NOMO-1 treated with DMSO at 0.1 percent for 48 hours (cell line): ENCODE measurements at regions not wholly inside any gene's neighbourhood (a gene's known extent, or its start where the extent isn't known, plus 50 kb on each side); places are given as distances from the start of the nearest gene placed in this dataset.

Source experiments
- DNase-seq: peaks from one replicate; lab custom pipeline; 2025; ENCODE audit not compliant: unreplicated experiment; lab: John Stamatoyannopoulos, UW

DNA sequence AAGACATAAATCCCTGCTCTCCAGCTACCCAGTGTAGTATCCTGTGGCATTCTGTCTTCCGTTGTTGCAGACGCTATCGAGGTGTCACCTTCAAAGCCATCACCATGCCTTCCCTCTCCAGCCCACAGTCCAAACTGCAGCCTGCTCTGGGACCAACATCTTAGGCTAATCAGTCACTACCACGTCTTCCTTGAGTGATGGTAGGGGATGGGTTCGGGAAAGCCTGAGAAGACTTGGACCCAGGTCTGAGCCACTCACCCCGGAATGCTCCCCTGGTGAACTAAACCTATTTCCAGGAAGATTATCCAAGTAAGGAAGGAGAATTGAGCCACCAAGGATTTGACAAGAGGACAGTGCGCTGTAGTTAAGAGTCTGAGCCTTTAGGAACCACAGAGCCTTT is 52.9 kb upstream of the IRX1 start:
- no peak for DNase-seq

DNA sequence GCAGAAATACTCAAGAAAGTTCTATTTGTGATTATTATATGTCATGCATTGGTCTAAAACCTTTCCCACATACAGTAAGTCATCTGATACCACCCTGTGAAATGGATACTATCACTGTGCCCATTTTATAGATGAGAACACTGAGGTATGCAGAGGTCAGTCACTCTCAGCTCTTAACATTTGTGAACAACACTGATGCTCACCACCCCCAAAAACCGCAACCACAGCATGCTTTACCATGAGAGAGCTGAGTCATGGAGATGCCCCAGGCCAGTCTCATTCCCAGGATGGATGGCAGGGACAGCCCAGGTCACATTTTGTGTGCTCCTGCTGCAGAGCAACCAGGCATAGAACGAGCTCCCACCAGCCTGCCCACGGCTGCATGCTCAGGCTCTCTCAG is 53.5 kb upstream of the IRX1 start:
- DNase-seq, result no peak

DNA sequence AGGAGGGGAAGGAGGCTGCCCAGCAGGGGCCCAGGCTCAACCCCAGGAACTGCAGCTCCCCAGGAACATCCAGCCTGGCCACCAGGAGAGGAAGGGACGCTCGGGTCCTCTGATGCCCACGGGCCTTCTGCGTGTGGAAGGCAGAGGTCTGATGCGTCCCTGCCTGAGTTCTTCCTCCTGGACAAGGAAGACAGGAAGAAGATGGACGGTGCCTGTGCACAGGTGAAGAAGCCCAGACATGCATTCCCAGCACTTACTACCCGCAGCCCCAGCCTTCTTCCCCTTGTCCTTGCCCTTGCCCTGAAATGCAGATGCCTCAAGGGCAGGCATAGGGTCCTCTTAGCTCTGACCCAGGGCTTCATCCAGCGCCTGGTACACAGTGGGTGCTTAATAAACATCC is 56.7 kb upstream of the IRX1 start:
- DNase-seq, result no peak

DNA sequence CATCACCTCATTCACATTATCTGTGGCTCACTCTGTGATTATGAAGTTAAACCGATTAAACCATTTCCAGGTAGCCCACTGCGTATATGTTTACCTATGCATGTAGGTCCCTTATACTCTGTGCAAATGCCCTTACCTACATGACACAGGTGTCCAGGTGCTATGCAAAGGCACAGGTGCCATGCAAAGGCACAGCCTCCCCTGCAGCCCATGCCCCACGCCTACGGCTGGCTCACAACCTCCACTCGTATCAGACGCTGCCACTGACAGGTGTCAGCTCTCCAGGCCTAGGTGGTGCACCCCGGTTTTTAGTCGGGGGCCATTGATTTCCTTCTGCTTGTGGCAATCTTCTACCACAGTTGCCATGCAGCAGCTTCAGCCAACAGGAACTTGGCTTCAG is 57.7 kb upstream of the IRX1 start:
- no peak for DNase-seq

DNA sequence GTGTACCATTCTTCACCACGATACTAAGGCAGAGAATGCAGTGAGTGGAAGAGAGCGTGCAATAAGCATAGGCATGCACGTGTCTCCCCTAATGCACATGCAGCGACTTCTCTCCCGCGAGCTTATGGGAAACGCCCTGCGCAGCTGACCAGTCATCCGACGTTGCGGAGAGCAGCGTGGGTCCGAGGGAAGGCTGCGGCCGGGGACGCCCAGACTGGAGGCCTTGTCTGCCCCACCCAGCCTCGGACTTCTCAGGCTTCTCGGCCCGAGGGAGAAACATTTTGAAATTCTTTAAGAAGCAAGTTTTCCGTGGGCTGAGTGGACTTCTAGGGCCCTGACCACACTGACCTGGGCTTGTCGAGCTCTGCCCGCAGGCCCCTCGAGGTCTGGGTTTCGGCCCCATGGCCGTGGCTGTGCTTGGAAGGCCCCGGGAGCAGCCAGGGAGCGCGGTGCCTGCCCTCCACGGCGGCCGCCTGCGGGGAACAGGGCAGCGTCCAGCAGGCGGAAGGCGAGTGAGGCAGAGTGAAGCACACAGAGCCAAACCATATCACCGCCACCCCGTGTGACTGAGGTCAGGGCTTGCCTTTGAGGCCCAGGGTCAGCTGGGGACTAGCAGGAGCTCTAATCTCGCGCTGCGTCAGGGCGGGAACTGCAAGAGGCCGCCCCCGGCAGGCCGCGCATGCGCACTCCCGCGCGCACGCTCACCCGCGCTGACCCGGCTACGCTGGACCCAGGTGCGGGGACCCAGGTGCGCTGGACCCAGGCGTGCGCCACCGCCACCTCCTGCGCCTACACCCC is 60.0 kb upstream of the IRX1 start:
- no peak for DNase-seq

DNA sequence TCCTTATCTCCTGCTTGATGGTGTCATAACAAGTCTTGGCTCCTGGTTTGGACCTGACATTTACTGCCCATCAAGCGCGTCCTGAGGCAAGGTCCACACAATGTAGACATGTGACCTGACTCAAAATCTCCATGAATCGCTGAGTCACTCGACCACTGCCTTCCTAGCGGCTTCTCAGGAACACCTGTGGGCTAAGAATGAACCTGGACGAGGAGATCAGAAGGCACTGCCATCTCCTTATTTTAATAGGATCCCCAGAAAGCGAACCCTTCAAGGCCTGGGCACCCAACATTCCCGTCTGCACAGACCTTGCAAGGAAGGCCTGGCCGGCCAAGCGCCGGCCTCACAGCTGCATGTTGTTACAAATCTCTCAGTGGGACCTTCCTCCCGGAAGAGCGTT is 60.6 kb upstream of the IRX1 start:
- DNase-seq, result no peak

DNA sequence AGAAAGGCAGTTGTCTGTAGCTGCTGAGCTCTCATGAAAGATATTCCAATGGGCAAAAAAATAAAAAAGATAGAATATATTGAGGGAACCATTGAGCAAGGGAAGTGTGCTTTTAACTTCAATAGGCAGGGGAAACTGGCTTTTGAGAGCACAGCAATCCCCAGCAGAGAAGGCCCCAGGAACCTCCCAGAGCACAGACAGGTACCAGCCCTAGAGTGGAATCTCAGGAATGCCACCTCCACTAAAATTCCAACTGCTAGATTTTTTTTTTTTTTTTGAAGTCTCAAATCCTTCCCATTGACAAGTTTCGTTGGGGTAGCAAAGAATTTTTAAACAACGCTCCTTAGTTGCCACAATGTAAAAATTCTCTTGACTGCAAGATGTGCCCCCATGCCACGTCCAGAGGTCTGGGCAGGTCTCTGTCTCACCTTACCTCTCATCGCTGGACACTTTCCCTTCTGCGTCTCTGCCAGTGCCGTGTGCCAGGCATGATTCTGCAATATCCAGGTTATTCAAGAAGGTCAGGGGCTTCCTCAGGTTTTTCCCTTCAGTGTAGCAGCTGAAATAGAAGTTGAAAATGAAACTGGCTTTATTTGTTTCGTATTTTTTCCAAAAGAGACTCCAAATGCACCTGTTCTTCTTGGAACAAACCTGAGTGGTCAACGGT is 64.2 kb upstream of the IRX1 start:
- DNase-seq, result no peak

DNA sequence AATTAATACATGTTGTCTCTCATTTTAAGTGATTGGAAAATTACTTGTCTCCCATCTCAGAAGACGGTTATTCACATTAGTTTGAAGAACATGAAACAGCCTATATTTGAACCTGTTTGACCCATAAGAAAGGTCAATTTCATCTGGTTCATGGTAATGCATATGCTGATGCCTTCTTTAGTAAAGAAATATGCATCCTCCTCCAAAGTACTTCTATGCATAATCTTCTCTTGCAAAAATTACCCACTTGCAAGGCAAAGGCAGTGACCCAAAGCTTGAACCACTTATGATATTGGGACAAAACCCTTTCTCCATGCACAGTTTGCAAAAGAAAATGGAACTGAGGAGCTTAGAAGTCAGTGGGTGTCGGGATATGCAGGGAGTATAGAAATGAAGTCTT is 65.4 kb upstream of the IRX1 start:
- no peak for DNase-seq

DNA sequence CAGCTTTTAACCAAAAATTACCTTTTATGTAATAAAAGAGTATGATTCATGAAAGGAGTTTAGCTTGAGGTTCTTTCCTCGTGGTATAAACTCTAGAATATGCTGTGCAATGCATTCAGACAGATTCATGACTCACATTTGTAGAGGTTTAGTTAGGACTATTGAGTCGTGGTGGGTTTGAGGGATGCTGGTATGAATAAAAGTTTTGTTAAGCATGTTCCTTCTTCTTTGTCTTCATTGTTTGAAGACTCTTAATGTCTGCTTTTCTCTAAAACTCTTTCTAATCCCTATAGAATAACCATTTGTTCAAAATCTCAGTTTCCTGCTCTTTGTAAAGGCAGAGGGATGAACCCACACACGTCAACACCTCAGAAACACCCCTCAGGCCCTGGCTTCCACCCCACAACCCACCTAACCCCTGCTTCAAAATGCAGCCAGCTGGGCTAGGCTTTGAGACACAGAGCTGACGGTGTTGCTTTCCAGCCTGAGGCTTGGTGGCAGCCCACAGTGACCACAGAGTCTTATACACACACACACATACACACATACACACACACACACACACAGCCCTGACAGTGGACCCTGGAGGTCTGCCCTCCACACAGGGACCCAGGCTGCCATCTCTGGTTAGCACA is 69.0 kb upstream of the IRX1 start:
- DNase-seq, result no peak

DNA sequence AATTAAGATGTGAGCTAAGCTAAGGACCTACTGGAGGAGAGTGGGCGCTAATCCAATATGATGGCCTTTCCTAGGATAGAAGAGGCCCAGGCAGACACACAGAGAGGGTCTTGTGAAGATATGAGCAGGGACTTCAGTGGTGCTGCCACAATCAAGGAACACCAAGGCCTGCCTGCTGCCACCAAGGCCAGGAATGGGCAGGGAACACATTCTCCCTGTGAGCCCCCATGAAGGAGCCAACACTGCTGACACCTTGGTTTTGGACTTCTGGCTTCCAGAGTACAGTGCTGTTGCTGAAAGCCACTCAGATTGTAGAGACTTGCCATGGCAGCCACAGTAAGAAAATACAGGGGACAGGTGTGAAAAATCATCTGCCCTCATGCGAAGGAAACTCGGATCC is 73.1 kb upstream of the IRX1 start:
- DNase-seq, result no peak

DNA sequence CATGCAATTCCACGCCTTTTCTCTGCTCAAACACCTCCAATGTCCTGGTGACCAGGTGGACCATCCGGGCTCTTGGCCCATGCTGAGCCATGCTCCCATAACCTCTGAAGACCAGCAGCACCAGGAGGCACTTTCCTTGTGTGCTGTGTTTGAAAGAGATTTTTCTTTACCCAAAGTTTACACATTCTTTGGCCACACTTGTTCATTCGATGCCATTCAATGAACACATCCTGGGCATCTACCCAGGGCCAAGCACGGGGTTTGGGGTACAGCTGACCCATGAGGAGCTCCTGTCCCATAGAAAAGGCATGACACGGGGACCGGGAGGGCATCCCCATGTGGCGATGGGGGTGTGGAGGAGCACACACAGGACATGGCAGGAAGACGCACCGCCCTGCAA is 77.1 kb upstream of the IRX1 start:
- DNase-seq, result no peak

DNA sequence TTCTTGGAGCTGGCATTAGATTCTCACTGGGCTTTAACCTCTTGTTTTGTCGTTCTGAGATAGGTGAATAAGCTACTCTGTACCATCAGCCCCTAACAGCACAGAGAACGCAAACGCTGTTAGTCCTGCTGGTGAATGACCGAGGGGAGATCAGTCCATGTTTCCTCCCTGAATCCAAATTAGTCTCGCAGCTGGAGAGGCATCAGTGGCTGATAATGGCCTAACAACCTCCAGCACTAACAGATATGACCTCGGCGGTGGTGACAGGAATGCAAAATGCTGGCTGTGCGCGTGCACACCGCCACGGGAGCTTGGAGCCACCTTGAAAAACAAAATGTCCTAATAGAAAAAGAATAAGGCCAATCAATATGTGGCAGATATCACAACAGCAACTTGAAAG is 77.6 kb upstream of the IRX1 start:
- DNase-seq, result no peak

DNA sequence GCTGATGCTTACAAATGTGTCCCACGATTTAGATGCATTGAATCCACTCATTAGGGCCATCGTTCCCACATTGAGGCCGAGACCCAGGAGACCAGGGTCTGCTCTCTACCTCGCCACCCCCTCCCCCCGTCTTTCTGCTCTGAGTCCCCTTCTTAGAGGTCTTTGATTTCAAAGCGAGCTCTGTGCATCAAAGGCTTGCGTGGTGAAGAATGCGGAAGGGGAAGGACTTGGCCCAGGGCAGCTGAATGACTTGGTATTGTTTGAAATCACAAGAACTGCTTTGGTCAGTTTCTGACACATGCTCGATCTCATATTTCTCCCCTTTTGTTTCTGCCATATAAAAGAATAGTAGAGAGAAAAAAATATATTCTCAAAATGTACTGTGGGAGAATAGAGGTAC is 78.3 kb upstream of the IRX1 start:
- DNase-seq, result no peak

DNA sequence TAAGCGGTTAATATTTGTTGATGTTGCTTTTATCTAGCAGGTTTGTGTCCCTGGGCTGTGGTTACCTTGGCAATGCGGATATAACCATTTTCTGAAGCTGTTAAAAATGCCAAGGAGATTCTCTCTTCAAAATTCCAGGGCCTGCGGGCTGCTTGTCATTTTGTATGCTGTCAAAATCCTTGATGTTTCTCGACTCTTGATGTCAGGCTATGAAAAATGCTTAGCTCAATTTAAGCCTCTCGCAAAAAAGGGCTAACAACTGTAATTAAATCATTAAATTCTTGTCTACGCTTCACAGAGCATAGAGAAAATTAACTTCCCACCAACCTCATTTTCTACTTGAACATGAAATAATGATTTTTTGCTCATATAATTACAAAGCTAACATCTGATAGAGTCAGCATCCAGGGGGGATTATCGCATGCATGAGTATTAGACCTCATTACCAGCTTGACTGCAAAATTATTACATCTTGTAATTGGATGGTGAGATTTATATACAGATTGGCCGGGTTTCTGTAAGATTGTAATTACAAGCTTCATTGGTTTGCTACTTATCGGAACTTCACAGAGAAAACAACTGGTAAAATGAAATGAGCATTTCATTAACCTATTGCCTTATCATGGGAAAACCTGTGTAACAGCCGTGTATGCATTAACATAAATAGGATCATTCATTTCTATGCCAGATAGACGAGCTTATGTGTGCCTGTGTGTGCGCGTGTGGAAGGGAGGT is 83.1 kb upstream of the IRX1 start:
- DNase-seq, result no peak

DNA sequence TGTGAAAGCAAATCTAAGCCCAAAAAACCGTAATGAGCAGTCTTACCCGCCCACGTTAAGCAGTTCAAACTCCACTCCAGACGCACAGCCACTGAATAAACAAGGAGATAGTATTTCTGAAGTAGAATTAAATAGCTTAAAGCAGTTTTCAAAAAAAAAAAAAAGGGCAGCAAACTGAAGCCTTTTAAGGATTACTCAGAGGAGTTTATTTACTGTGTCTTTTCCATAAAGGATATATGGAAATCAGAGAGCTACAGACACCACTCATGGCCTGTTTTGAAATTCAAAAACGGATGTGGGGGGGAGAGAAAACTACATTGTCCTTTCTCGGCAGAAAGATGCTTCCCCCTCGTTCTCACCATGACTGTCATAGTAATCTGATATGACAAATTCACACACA is 83.7 kb upstream of the IRX1 start:
- DNase-seq, result no peak

DNA sequence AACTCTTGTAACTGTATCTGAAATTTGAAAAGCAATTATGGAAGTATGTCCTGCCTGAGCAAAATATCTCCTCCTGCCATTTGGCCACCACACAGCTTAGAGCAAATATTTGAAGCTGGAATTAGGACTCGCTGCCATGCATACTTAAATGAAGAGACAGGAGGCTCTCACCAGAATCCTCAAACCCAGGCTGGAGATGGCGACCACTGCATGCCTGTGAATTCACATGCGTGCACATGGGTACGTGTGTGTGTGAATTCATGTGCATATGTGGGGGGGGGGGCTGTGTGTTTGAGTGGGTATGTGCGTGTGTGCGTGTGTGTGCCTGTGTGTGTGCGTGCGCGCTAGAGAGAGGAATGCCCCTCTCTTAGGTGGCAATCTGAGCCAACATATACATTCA is 84.1 kb upstream of the IRX1 start:
- no peak for DNase-seq

DNA sequence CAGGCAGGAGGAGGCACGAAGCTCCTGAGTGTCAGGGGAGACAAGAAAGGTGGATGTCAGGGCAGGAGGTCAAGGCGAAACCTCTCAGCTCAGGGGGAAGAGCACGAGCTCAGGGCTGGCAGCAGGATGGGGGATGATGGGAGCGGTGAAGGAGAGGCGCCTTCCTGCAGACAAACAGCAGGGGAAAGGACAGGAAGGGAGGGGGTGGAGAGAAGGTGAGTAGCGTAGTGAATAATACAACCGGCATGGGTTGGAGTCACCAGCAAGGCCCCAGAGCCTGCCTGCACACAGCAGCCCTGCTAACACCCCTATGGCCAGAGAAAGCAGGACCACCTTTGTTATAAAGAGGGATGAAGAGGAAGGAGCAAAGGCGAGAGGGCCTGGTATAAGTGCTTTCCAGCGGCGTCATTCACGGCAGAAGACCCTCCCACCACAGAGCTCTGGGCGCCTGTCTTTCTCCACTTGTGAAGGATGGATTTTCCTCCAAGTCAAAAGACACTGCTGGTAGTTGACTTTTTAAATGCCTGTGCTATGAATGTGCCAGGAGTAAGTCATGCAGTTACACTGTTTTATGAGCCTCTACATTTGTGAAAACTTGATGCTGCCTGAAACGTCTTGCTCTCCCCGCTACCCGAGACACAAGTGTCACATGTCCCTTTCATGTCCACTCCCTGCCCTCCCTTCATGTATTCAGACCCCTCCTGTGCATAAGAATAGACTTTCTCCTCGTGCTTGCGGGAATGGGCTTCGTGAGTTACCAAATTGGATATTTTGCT is 84.8 kb upstream of the IRX1 start:
- DNase-seq, result no peak

DNA sequence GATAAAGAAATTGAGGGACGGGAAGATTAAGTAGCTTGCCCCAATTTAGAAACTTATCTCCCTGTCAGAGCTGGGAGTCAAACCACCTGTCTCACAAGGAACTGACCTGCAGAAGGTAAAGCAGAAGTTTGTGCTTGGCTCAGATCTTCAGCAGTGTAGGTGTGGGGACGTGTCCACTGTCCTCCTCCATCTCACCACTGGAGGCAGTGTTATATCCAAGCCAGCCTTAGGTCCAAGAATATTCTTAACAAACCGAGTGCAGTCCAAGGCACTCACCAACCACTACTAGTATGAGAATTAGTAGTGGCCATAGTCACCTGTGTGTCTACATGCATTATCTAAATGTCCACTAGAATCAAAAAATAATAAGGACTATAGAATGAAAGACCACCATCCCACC is 86.3 kb upstream of the IRX1 start:
- no peak for DNase-seq

DNA sequence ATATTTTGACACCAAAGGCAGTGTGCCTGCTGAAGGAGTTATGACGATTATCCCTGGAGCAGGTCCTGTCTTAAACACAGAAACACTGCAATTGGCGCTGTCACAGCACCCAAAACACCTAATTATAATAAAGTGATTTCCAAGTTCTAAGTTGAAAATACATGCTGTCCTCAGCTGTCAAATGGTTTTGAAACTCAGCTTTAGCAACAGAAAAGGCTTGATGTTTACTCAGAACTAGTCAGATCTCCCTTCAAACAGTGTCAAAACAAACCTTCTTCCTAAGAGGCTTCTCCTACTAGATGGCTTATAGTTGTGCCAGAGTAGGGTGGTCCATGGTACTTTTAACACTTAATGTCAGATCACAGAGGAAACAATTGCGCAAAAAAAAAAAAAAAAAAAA is 87.2 kb upstream of the IRX1 start:
- no peak for DNase-seq

DNA sequence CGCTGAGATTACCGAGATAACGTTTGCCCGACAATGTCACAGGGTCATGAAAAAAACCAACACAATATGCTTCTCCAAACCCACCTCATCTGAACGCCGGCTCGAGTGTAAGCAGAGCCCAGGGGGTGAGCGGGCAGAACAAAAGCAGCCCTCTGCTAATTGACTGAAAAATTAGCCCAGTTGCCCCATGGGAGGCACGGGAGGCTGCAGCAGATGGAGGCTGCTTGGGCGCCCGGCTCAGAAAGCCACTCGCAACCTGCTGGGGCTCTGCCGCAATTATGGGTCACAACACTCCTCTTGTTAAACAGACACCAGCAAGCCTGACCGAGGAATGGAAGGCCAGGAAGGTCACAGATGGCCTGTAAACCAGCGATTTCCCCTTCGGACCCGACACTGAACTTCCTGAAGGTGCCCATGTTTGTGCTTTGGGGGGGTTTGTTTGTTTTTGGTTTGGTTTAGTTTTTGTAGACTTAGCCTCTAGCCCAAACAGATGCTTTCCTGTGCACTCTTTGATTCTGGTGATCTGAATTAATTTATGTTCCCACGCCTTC is 104.6 kb upstream of the IRX1 start:
- DNase-seq, result no peak
